Amniotic epithelial cell (primary cell): ENCODE measurements at regions not wholly inside any gene's neighbourhood (a gene's known extent, or its start where the extent isn't known, plus 50 kb on each side); places are given as distances from the start of the nearest gene placed in this dataset.

Experiments used
- DNase-seq: peaks from one replicate; pipeline ENCODE4 v3.0.0-alpha.2; 2010; ENCODE audit warnings: low read depth

GRCh38 chr16:55225972-55226542 lies 97.9 kb upstream of the IRX6 start:
- no peak for DNase-seq

- DNase-seq = no peak
These were observed 91.2 kb upstream of the IRX6 start for GRCh38 chr16:55232822-55233221.

- DNase-seq = no peak
These were observed 90.5 kb upstream of the IRX6 start for GRCh38 chr16:55233464-55233863.

GRCh38 chr16:55236655-55237054 lies 87.3 kb upstream of the IRX6 start:
- no peak for DNase-seq

GRCh38 chr16:55239723-55240122 lies 84.3 kb upstream of the IRX6 start:
- no peak for DNase-seq

GRCh38 chr16:55240888-55241287 lies 83.1 kb upstream of the IRX6 start:
- no peak for DNase-seq

GRCh38 chr16:55242667-55243066 lies 81.3 kb upstream of the IRX6 start:
- DNase-seq = no peak

- DNase-seq = no peak
These were observed 75.9 kb upstream of the IRX6 start for GRCh38 chr16:55248058-55248457.

- no peak for DNase-seq
These were observed 75.5 kb upstream of the IRX6 start for GRCh38 chr16:55248494-55248893.

- DNase-seq = no peak
These were observed 74.6 kb upstream of the IRX6 start for GRCh38 chr16:55249361-55249760.

- no peak for DNase-seq
These were observed 74.1 kb upstream of the IRX6 start for GRCh38 chr16:55249936-55250335.

GRCh38 chr16:55250701-55251100 lies 73.3 kb upstream of the IRX6 start:
- DNase-seq = no peak

- DNase-seq = no peak
These were observed 72.9 kb upstream of the IRX6 start for GRCh38 chr16:55251151-55251550.

- DNase-seq = no peak
These were observed 71.4 kb upstream of the IRX6 start for GRCh38 chr16:55252577-55252976.

GRCh38 chr16:55253987-55254386 lies 70.0 kb upstream of the IRX6 start:
- DNase-seq = no peak

GRCh38 chr16:55255733-55256282 lies 68.2 kb upstream of the IRX6 start:
- DNase-seq = no peak

- no peak for DNase-seq
These were observed 67.5 kb upstream of the IRX6 start for GRCh38 chr16:55256412-55257016.

- peak; percentile 2 for DNase-seq
These were observed 65.9 kb upstream of the IRX6 start for GRCh38 chr16:55257966-55258613.

GRCh38 chr16:55261301-55261700 lies 62.7 kb upstream of the IRX6 start:
- DNase-seq = no peak

GRCh38 chr16:55263271-55264250 lies 60.4 kb upstream of the IRX6 start:
- DNase-seq = no peak

- no peak for DNase-seq
These were observed 59.1 kb upstream of the IRX6 start for GRCh38 chr16:55264949-55265348.

- DNase-seq = no peak
These were observed 58.1 kb upstream of the IRX6 start for GRCh38 chr16:55265926-55266325.
